ENCODE measurements at regions not wholly inside any gene's neighbourhood (a gene's known extent, or its start where the extent isn't known, plus 50 kb on each side); places are given as distances from the start of the nearest gene placed in this dataset.

DNA sequence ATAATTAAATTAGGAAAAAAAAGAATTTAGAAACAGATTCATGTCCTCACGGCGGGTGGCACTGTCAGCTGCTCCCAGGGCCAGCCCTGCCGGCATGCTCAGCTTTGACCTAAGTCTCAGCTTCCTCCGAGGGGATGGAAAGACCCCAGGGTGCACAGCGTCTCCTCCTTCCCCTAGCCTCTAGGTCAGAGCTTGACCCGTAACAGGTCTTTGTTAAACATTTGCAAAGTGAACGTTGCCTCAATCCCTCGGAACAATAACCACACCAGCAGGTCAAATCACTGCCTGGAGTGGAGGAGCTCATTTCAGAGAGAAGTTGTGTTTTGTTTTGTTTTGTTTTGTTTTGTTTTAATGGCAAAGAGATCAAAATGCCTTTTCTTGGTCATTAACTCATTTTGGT, 171.3 kb downstream of the TMEM18 start:
- no peak for TF ChIP-seq TARDBP (IDR thresholded peaks at IDR 0.05)
- no peak for TF ChIP-seq LEF1 (IDR thresholded peaks at IDR 0.05; ENCODE audit: borderline replicate concordance)
- no peak for TF ChIP-seq FOXM1 (IDR thresholded peaks at IDR 0.05; ENCODE audit: borderline replicate concordance)
- no peak for TF ChIP-seq BHLHE40 (IDR thresholded peaks at IDR 0.05; ENCODE audit: borderline replicate concordance)
- TF ChIP-seq SP1 (IDR thresholded peaks at IDR 0.05), result no peak
- TF ChIP-seq L3MBTL2 (conservative IDR thresholded peaks at IDR 0.05), result no peak
- TF ChIP-seq FOXA1 (IDR thresholded peaks at IDR 0.05), result no peak
- TF ChIP-seq SUZ12 (IDR thresholded peaks at IDR 0.05), result no peak

Data from HEK293T (cell line).